GM23248 (cell line): ENCODE measurements at regions not wholly inside any gene's neighbourhood (a gene's known extent, or its start where the extent isn't known, plus 50 kb on each side); places are given as distances from the start of the nearest gene placed in this dataset.

ENCODE experiments used
- DNase-seq: peaks from one replicate; pipeline ENCODE4 v3.0.0-alpha.2; 2015
- H2AFZ ChIP-seq: fragments of 200-600 bp; sonication (generic); 2 replicates; pipeline ENCODE4 v1.6.1; 2016; ENCODE audit warnings: antibody characterized with exemption
- H3F3A ChIP-seq: fragments of 200-600 bp; sonication (generic); 2 replicates; pipeline ENCODE4 v1.6.1; 2016; ENCODE audit warnings: mild to moderate bottlenecking, antibody characterized with exemption, mixed run types; ENCODE audit not compliant: insufficient read depth
- H3K27ac ChIP-seq: fragments of 200-600 bp; sonication (generic); 2 replicates; pipeline ENCODE4 v1.5.1; 2016; ENCODE audit warnings: mild to moderate bottlenecking
- H3K27me3 ChIP-seq: fragments of 200-600 bp; sonication (generic); replicated peaks from 2 replicates; pipeline ENCODE4 v1.6.1; 2016; ENCODE audit warnings: mild to moderate bottlenecking; ENCODE audit not compliant: insufficient read depth
- H3K36me3 ChIP-seq: fragments of 200-600 bp; sonication (generic); 2 replicates; pipeline ENCODE4 v1.6.1; 2016; ENCODE audit warnings: low read depth, mild to moderate bottlenecking
- H3K4me1 ChIP-seq: fragments of 200-600 bp; sonication (generic); 2 replicates; pipeline ENCODE4 v1.6.1; 2016; ENCODE audit warnings: mild to moderate bottlenecking; ENCODE audit not compliant: insufficient read depth
- H3K4me2 ChIP-seq: fragments of 200-600 bp; sonication (generic); one replicate; pipeline ENCODE4 v1.6.1; 2016; ENCODE audit warnings: mild to moderate bottlenecking; ENCODE audit not compliant: unreplicated experiment
- H3K4me3 ChIP-seq: fragments of 200-600 bp; sonication (generic); 2 replicates; pipeline ENCODE4 v1.5.1; 2016; ENCODE audit warnings: mild to moderate bottlenecking
- H3K79me2 ChIP-seq: fragments of 200-600 bp; sonication (generic); 2 replicates; pipeline ENCODE4 v1.6.1; 2016; ENCODE audit warnings: mild to moderate bottlenecking; ENCODE audit not compliant: insufficient read depth
- H3K9ac ChIP-seq: fragments of 200-600 bp; sonication (generic); 2 replicates; pipeline ENCODE4 v1.6.1; 2016; ENCODE audit warnings: mild to moderate bottlenecking
- H3K9me2 ChIP-seq: fragments of 200-600 bp; sonication (generic); 2 replicates; pipeline ENCODE4 v1.6.1; 2016; ENCODE audit warnings: mixed run types, mild to moderate bottlenecking, moderate library complexity; ENCODE audit not compliant: insufficient read depth
- H3K9me3 ChIP-seq: fragments of 200-600 bp; sonication (generic); one replicate; pipeline ENCODE4 v1.6.1; 2017; ENCODE audit warnings: low read depth
- H4K20me1 ChIP-seq: fragments of 200-600 bp; sonication (generic); 2 replicates; pipeline ENCODE4 v1.6.0; 2016; ENCODE audit not compliant: insufficient read depth
- EZH2 ChIP-seq: fragments of 200-600 bp; sonication (generic); IDR thresholded peaks from 2 replicates; pipeline ENCODE4 v1.6.1; 2018; ENCODE audit warnings: antibody characterized with exemption, mild to moderate bottlenecking; ENCODE audit not compliant: insufficient read depth, poor library complexity, severe bottlenecking
- EZH2phosphoT487 ChIP-seq: fragments of 200-600 bp; sonication (generic); IDR thresholded peaks from 2 replicates; pipeline ENCODE4 v1.6.1; 2018; ENCODE audit warnings: antibody characterized with exemption, moderate library complexity, mild to moderate bottlenecking, low read depth; ENCODE audit not compliant: insufficient read depth
- WGBS, 2 experiments: methylation state at CpG; one replicate each; pipeline ENCODE4 v1.1.6; 2015 to 2017; ENCODE audit warnings: low lambda C conversion rate in 2 of 2, low coverage in 1 of 2; ENCODE audit errors: missing lambda C conversion rate in 2 of 2; 5-methylcytosine and 5-hydroxymethylcytosine counted together
- in situ Hi-C: fragments of 300-500 bp; cut with MboI; formaldehyde crosslinking; loops from 2 replicates; pipeline ENCODE4 v1.15.0; 2020

GRCh38 chrX:13119386-13119785, 75.0 kb upstream of the FAM9C start:
- no peaks in the 10 kb centered on the region for H3K36me3 ChIP-seq
- in situ Hi-C loops: no loop called here

GRCh38 chrX:13115146-13115855, 70.9 kb upstream of the FAM9C start:
- no peaks in the 10 kb centered on the region for H3K9me2 ChIP-seq
- no peak overlapping the region for H2AFZ ChIP-seq
- peaks cover 27% of the 10 kb centered on the region; the same call in 1 of the 2 replicates for H3F3A ChIP-seq
- H3K79me2 ChIP-seq: no peaks in the 10 kb centered on the region
- H3K9ac ChIP-seq: no peak overlapping the region
- H4K20me1 ChIP-seq: no peaks in the 10 kb centered on the region
- in situ Hi-C loops: no loop called here
- H3K27me3 ChIP-seq: no peaks in the 10 kb centered on the region
- H3K36me3 ChIP-seq: no peaks in the 10 kb centered on the region
- no peak for TF ChIP-seq EZH2phosphoT487
- TF ChIP-seq EZH2: no peak
- 86 to 96% methylated on average over 3 of the region's 3 CpGs for WGBS, 2 experiments
- peaks cover 20% of the 10 kb centered on the region for H3K4me1 ChIP-seq
- no peak overlapping the region for H3K4me2 ChIP-seq
- no peak for DNase-seq
- no peak overlapping the region for H3K4me3 ChIP-seq
- no peak overlapping the region for H3K27ac ChIP-seq
- no peaks in the 10 kb centered on the region for H3K9me3 ChIP-seq

More at GRCh38 chrX:13119386-13119785, 75.0 kb upstream of the FAM9C start:
- no peaks in the 10 kb centered on the region for H3K9me2 ChIP-seq
- H3K27me3 ChIP-seq: no peaks in the 10 kb centered on the region
- peaks cover 30% of the 10 kb centered on the region for H3K4me1 ChIP-seq
- 0 to 3% methylated on average over 3 of the region's 3 CpGs for WGBS, 2 experiments
- H3K4me2 ChIP-seq: peak overlapping the region; percentile 88
- DNase-seq: peak; percentile 64
- peak overlapping the region; percentile 74 for H3K9ac ChIP-seq
- H3K9me3 ChIP-seq: no peaks in the 10 kb centered on the region
- TF ChIP-seq EZH2phosphoT487 (no peak), EZH2 (no peak)
- H4K20me1 ChIP-seq: no peaks in the 10 kb centered on the region
- peak overlapping the region; percentile 81 for H2AFZ ChIP-seq
- H3K79me2 ChIP-seq: no peaks in the 10 kb centered on the region
- H3F3A ChIP-seq: peaks cover 21% of the 10 kb centered on the region
- H3K4me3 ChIP-seq: peak overlapping the region; percentile 40
- H3K27ac ChIP-seq: peak overlapping the region; percentile 86

- Histone ChIP-seq H3K79me2 (no peaks in the 10 kb centered on the region), H3K9me3 (no peaks in the 10 kb centered on the region), H2AFZ (no peak overlapping the region), H3K9me2 (no peaks in the 10 kb centered on the region), H3K27ac (no peak overlapping the region), H3K4me3 (no peak overlapping the region), H3K4me2 (no peak overlapping the region), H3K4me1 (peaks cover 13% of the 10 kb centered on the region; the same call in 1 of the 2 replicates), H3F3A (peaks cover 21% of the 10 kb centered on the region; the same call in 1 of the 2 replicates), H3K9ac (no peak overlapping the region), H3K27me3 (no peaks in the 10 kb centered on the region), H3K36me3 (no peaks in the 10 kb centered on the region), H4K20me1 (no peaks in the 10 kb centered on the region)
- WGBS, 2 experiments: 14 to 22% methylated on average over 1 of the region's 1 CpG
- DNase-seq: no peak
- in situ Hi-C loops: no loop called here
- TF ChIP-seq EZH2phosphoT487: no peak
- TF ChIP-seq EZH2: no peak
Observed at GRCh38 chrX:13112499-13112898, 68.1 kb upstream of the FAM9C start.

- no peaks in the 10 kb centered on the region for H3K9me2 ChIP-seq
- H3K27me3 ChIP-seq: no peaks in the 10 kb centered on the region
- H2AFZ ChIP-seq: peak overlapping the region; percentile 48; the same call in 1 of the 2 replicates
- DNase-seq: peak; percentile 85
- in situ Hi-C loops: no loop called here
- peak overlapping the region; percentile 93 for H3K27ac ChIP-seq
- peak overlapping the region; percentile 12 for H3K4me2 ChIP-seq
- peaks cover 13% of the 10 kb centered on the region; the same call in 1 of the 2 replicates for H3K4me1 ChIP-seq
- no peaks in the 10 kb centered on the region for H4K20me1 ChIP-seq
- H3K9me3 ChIP-seq: no peaks in the 10 kb centered on the region
- peaks cover 21% of the 10 kb centered on the region; the same call in 1 of the 2 replicates for H3F3A ChIP-seq
- H3K79me2 ChIP-seq: no peaks in the 10 kb centered on the region
- WGBS, 2 experiments: 9 to 10% methylated on average over 10 of the region's 10 CpGs
- TF ChIP-seq EZH2: no peak
- TF ChIP-seq EZH2phosphoT487: no peak
- no peak overlapping the region for H3K4me3 ChIP-seq
- peak overlapping the region; percentile 58 for H3K9ac ChIP-seq
- H3K36me3 ChIP-seq: no peaks in the 10 kb centered on the region
Observed at GRCh38 chrX:13110433-13111324, 66.3 kb upstream of the FAM9C start.
